Left ventricle myocardium inferior (tissue), 1 donor: ENCODE measurements at regions not wholly inside any gene's neighbourhood (a gene's known extent, or its start where the extent isn't known, plus 50 kb on each side); places are given as distances from the start of the nearest gene placed in this dataset.

ENCODE experiments used
- DNase-seq: peaks from one replicate; pipeline ENCODE4 v3.0.0-alpha.2; 2020
- H3K27ac ChIP-seq: fragments of 200-600 bp; replicated peaks from 2 replicates; pipeline ENCODE4 v1.8.0; 2021
- H3K27me3 ChIP-seq: fragments of 200-600 bp; 2 replicates; pipeline ENCODE4 v1.8.0; 2021; ENCODE audit warnings: low read depth
- H3K36me3 ChIP-seq: fragments of 200-600 bp; 2 replicates; pipeline ENCODE4 v1.8.0; 2021
- H3K4me1 ChIP-seq: fragments of 200-600 bp; 2 replicates; pipeline ENCODE4 v1.8.0; 2021
- H3K4me3 ChIP-seq: fragments of 200-600 bp; 2 replicates; pipeline ENCODE4 v1.8.0; 2021; ENCODE audit warnings: mild to moderate bottlenecking, moderate library complexity
- H3K9me3 ChIP-seq: fragments of 200-600 bp; replicated peaks from 2 replicates; pipeline ENCODE4 v1.8.0; 2021
- intact Hi-C: fragments of 100-400 bp; cut with micrococcal nuclease; formaldehyde crosslinking; loops from one replicate; pipeline ENCODE4 v1.11.0; 2022
- TF ChIP-seq, protein P1 (sequence below): fragments of 200-600 bp; IDR thresholded peaks from 2 replicates; pipeline ENCODE4 v1.8.0; 2021; ENCODE audit warnings: antibody characterized with exemption, mild to moderate bottlenecking, borderline replicate concordance
- donor health status: DM: no; HTN: yes; CAD: no; lungs with severe emphysema.

- H3K4me1 ChIP-seq, result no peaks in the 10 kb centered on the region
- no peak overlapping the region for H3K27ac ChIP-seq
- H3K27me3 ChIP-seq, result no peaks in the 10 kb centered on the region
- H3K9me3 ChIP-seq, result peaks cover 5% of the 10 kb centered on the region
- H3K4me3 ChIP-seq, result no peak overlapping the region
- intact Hi-C loops, result no loop called here
- TF ChIP-seq, protein P1, sequence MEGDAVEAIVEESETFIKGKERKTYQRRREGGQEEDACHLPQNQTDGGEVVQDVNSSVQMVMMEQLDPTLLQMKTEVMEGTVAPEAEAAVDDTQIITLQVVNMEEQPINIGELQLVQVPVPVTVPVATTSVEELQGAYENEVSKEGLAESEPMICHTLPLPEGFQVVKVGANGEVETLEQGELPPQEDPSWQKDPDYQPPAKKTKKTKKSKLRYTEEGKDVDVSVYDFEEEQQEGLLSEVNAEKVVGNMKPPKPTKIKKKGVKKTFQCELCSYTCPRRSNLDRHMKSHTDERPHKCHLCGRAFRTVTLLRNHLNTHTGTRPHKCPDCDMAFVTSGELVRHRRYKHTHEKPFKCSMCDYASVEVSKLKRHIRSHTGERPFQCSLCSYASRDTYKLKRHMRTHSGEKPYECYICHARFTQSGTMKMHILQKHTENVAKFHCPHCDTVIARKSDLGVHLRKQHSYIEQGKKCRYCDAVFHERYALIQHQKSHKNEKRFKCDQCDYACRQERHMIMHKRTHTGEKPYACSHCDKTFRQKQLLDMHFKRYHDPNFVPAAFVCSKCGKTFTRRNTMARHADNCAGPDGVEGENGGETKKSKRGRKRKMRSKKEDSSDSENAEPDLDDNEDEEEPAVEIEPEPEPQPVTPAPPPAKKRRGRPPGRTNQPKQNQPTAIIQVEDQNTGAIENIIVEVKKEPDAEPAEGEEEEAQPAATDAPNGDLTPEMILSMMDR, result no peak
- H3K36me3 ChIP-seq, result no peaks in the 10 kb centered on the region
- DNase-seq, result no peak
Observed at GRCh38 chr20:55513954-55514353, 491.4 kb downstream of the CBLN4 start.

GRCh38 chr20:55500130-55500529, 505.2 kb downstream of the CBLN4 start:
- no peaks in the 10 kb centered on the region for H3K4me1 ChIP-seq
- H3K4me3 ChIP-seq, result no peak overlapping the region
- intact Hi-C loops, result no loop called here
- TF ChIP-seq, protein P1, result no peak
- H3K9me3 ChIP-seq, result peaks cover 14% of the 10 kb centered on the region
- DNase-seq, result no peak
- no peaks in the 10 kb centered on the region for H3K36me3 ChIP-seq
- H3K27ac ChIP-seq, result no peak overlapping the region
- H3K27me3 ChIP-seq, result no peaks in the 10 kb centered on the region

DNA sequence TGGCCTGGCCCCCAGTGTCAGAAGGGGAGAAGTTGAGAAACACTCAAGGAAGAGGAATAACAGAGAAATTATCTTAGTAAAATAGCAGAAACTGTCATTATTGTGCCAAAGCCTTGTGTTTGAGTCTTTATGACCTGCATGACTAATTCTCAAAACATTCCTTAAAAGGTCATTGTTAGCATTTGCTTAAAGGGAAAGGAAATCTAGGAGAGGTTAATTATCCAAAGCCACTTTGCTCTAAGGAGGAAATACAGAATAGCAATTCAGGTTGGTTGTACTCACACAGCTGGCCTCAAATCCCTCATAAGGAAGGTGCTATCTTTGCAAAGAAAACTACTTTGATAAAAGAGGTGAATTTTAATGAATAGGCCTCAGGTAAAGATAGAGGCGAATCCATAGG, 516.7 kb downstream of the CBLN4 start:
- H3K4me3 ChIP-seq, result no peak overlapping the region
- no peaks in the 10 kb centered on the region for H3K36me3 ChIP-seq
- TF ChIP-seq, protein P1, result no peak
- no peak for DNase-seq
- no peaks in the 10 kb centered on the region for H3K4me1 ChIP-seq
- intact Hi-C loops, result no loop called here
- H3K27ac ChIP-seq, result no peak overlapping the region
- no peaks in the 10 kb centered on the region for H3K27me3 ChIP-seq
- peaks cover 20% of the 10 kb centered on the region for H3K9me3 ChIP-seq

DNA sequence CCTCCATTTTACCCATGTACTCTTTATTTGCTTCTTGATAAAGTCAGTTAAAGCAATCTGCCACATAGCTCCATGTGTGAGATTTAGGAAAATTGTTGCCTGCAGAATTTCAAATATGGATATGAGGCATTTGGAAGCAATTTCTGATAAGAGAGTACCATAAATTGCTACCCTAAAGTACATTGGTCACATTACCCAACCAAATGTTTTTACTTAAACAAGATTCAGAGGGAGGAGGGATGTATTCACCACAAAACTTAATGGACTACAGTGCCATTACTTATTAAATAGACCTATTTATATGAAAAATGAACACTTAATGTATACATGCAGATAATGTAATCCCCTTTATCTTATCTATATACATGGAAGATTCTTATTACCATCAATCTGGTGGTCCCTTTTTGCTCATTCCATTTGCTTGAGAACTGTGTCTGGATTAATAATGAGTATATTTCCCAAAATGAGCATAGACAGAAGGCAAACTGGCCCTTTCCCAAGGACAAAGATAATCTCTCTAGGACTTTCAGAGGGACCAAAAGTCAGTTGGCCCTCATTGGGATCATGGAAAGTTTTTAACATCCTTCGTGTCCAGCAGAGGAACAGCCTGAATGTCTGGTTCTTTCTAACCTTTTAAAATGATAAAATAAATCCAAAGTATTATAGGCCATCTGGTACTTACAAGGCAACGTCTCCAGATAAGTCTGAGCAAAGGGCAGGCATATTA, 526.4 kb downstream of the CBLN4 start:
- Histone ChIP-seq H3K36me3 (no peaks in the 10 kb centered on the region), H3K4me1 (no peaks in the 10 kb centered on the region), H3K9me3 (no peaks in the 10 kb centered on the region), H3K27ac (no peak overlapping the region), H3K4me3 (no peak overlapping the region), H3K27me3 (no peaks in the 10 kb centered on the region)
- intact Hi-C loops, result no loop called here
- TF ChIP-seq, protein P1, result no peak
- no peak for DNase-seq

- H3K9me3 ChIP-seq, result no peaks in the 10 kb centered on the region
- H3K4me3 ChIP-seq, result no peak overlapping the region
- no peak overlapping the region for H3K27ac ChIP-seq
- intact Hi-C loops, result no loop called here
- TF ChIP-seq, protein P1, result no peak
- H3K27me3 ChIP-seq, result no peaks in the 10 kb centered on the region
- DNase-seq, result no peak
- H3K36me3 ChIP-seq, result no peaks in the 10 kb centered on the region
- H3K4me1 ChIP-seq, result no peaks in the 10 kb centered on the region
Observed at GRCh38 chr20:55472704-55473103, 532.6 kb downstream of the CBLN4 start.
